HG03442 (cell line): ENCODE measurements at regions not wholly inside any gene's neighbourhood (a gene's known extent, or its start where the extent isn't known, plus 50 kb on each side); places are given as distances from the start of the nearest gene placed in this dataset.

ENCODE experiments used
- ATAC-seq: cut with Tn5 transposase; IDR thresholded peaks from one replicate; pipeline ENCODE4 v1.9.1; 2021; ENCODE audit warnings: mild to moderate bottlenecking, moderate library complexity; ENCODE audit not compliant: unreplicated experiment

- no peak for ATAC-seq
These were observed 138.6 kb upstream of the TSC22D2 start for GRCh38 chr3:150269526-150269925.

DNA sequence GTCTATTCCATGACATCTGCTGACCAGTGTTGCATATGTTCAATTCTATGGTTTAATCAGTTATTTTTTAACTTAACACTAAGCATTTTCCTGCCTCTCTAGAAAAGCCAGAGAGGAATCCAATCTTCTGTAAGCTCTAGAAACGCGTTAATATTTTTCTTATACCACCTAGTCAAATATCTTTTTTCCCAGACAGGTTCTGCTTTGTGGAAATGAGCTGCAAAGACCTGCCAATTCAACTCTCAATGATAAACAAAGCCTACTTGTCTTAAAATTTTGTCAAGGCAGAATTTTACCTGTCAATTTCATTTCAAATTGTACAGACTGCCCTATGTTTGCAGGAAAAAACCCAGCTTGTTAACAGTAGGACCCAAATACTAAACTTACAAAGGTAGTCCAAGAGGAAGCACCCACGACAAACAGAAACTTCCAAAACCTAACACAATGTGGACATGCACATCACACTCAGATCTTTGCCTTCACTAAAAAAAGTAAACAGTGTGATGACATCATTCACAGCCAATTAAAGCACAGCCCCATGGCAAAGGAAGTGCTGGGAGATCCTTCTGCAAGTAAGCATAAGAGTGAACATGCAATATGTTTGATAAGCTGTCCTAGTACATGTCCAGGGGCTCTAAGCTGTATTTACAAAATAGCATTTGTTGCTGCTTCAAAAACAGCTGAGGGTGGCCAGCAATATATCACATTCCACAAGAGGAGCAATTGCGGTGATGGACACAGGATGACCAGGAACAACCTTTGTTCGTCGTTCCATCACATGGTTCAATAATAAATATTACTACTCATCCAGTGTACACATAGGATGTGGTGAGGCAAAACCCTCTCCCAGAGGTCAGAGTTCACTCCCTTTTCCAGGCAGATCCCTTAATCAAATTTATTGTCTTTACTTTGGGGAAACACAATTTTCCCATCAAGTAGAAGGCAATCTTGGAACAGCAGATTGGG, 139.4 kb upstream of the TSC22D2 start:
- ATAC-seq: no peak

DNA sequence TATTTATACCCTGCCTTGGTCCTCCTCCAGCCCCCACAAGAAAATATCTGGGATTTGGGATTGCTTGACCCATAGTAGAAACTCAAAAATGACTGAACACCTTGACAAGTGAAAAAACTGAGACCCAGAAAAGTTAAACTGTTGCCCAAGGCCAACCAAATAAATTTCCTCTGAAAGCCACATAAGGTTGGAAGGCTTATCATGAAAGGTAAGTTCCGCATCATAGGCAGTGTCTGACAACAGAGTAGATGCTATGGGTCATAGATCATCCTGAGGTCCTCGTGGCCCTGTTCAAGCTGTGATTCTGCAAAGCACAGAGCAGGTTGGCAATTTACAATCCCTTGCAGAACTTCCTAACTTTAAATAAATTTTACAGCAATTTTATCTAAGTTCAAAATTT, 140.8 kb upstream of the TSC22D2 start:
- no peak for ATAC-seq

- ATAC-seq: no peak
These were observed 142.8 kb upstream of the TSC22D2 start for GRCh38 chr3:150265305-150265704.

DNA sequence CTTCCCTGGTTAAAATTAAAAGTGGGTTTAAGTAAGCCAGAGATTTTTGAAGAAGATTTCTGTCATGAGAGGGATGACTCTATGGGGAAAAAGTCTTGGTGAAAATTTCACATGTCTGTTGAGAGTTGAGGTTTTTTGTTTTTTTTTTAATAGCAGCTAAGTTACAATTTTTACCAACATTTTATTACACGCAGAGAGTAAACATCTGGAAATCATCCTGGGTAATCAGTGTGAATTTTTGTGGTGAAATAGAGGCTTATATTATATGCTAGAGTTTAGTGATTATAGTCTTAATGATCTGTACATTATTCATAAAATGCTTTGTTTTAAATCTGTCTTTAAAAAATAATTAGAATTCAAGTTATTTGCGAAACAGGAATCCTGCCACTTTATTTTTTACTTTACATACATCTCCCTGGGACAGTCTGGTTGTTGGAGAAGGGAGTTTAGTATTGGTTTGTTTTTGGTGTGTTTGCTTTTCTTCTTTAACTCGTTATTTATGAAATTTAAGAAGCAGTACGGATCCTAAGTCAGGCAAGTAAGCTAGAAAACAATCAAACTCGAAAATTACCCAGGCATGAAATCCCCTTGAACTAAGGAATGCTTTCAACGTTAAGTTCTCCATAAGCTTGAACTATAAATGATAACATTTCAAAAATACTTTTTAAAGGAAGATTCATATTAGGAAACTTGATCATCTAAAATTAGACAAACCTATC, 143.4 kb upstream of the TSC22D2 start:
- ATAC-seq: no peak

DNA sequence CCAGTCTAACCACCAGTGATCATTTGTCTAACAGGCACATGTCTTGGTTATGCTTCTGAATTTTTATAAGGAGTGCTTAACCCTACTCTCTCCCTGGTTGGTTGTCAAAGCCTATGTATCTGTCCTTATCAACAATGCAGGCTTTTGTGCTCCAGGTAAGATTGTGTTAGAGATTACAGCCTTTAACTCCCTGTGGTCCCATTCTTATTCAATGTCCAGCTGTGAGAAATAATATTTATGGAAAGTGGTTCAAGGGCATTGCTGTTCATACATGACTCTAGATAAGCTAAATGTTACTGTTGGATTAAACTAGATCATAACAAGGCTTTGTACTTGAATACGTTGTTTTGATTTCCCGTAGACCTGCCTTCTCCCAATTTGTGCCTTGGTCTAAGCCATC, 146.1 kb upstream of the TSC22D2 start:
- no peak for ATAC-seq

GRCh38 chr3:150261418-150261817, 146.7 kb upstream of the TSC22D2 start:
- ATAC-seq: no peak

GRCh38 chr3:150260398-150260710, 147.7 kb upstream of the TSC22D2 start:
- no peak for ATAC-seq

GRCh38 chr3:150259526-150260397, 148.3 kb upstream of the TSC22D2 start:
- ATAC-seq: no peak

GRCh38 chr3:150256782-150257181, 151.3 kb upstream of the TSC22D2 start:
- ATAC-seq: no peak

DNA sequence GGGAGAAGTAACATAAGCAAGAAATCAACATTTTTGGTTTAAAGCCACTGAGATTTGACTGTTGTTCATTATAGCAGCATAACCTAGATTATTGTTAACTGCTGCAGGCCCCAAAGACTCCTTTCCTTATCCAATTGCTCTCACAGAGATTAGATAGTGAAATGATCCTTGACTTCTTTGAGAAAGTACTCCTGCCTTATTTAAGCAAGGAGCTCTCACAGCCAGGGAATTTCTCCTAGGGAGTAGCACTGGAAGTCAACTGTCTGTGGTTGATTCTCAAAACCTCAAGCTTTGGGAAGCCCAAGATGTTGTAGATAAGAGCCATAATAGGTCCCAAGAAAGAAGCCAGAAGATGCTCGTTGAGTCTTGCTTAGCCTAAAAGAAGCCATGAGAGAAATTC, 151.8 kb upstream of the TSC22D2 start:
- no peak for ATAC-seq

DNA sequence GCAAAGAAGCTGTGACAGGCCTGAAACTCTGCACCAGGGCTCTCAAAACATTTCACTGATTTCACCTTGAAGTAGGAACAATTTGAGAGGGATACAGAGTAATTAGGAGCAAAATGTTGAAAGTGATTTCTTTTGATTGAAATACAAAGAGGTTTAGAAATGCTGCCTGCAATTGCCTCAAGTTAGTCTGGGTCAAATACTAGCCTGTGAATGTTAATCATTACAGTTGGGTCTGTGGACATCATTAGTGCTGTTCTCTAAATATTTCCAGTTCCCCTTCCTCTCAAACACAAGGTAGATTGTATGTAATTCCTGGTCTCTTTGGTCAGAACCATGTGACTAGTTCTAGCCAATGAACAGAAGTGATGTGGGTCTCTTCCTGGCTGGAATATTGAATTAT, 152.3 kb upstream of the TSC22D2 start:
- ATAC-seq: no peak

GRCh38 chr3:150255413-150255812, 152.7 kb upstream of the TSC22D2 start:
- ATAC-seq: no peak

DNA sequence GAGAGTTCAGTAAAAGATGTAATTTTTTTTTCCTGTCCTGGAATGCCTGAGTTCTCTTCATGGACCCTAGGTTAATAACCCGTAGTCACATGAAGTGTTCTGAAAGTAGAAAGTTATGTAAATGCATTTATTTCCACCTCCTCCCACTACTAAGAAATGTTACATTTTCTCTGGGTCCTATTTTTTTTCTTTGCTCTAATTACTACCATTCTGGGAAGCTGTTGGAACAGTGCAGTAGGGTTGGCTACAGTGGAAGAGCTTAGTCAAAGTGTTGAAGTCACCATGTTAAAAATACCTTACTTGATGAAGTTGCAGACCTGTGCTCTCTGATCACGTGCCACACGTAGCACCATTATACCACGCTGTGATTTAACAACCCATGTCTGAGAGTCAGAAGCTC, 153.8 kb upstream of the TSC22D2 start:
- no peak for ATAC-seq

DNA sequence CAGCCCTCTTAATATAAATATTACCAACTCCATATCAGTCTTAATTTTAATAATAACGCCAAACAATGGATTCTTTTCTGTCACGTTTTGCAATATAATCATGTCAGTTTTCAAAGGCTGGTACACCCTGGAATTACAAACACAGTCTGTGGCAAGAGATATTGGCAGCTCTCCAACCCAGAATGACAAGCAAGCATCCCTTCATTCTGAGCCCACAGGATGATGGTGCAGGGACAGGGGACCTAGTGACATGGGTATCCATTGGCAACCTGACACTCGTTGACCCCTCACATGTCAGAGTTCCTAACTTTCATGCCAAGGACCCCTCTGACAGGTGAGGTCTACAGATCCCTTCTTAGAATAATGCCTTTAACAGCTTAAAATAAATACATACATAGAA, 154.5 kb upstream of the TSC22D2 start:
- no peak for ATAC-seq

DNA sequence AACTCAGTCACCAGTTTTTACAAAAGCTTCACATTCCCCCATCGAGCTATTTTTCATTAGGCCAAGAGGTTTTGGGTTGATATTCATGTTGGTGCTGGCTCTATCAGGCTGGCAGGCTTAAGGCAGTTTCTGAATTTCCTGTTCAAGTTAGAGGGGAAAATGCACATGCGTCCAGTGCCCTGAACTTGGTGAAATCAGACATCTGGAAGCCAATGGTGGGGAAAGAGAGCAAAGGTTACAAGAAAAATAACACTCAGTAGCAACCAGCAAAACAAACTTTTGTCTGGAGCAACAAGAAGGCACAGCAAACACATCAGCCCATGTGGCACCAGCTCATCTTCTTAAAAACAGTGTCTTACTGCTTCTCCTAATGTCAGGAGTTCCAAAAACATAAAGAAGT, 155.6 kb upstream of the TSC22D2 start:
- ATAC-seq: no peak

GRCh38 chr3:150251187-150252062, 156.7 kb upstream of the TSC22D2 start:
- ATAC-seq: no peak

DNA sequence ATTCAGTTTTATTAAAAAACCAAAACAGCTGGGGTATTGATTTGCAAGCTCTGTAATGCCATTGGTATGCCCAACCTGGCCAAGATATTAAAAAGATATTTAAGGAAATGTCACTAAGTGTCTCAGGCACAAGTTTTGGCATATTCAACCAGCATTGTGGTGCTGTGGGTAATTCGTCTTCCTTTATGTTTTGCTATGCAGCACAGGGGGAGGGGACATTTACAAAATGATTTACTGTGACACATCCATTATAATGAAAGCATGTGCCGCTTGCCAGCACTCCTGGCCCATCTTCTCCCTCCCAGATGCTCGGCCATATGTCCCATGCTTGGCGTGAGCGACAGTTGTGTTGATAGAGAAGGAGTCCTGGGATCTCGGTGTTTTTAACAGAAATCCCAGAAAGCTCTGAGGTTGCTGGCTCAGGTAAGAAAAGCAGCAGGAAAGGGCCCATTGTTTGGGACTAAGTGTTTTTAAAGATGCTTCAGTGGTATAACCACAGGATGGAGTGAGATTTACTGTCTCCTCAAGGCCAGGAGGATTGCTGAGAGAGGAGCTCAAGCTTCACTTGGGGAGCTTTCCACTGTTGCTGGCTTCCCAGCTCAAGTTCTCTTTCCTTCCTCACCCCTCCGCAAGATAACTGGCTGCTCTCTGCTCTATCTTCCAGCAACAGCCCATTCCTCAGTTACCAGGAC, 158.2 kb upstream of the TSC22D2 start:
- ATAC-seq: no peak

GRCh38 chr3:150248888-150249681, 159.0 kb upstream of the TSC22D2 start:
- ATAC-seq: no peak
